ENCODE measurements at regions not wholly inside any gene's neighbourhood (a gene's known extent, or its start where the extent isn't known, plus 50 kb on each side); places are given as distances from the start of the nearest gene placed in this dataset.

- no peak for TF ChIP-seq POLR2A (IDR thresholded peaks at IDR 0.05)
- TF ChIP-seq, protein P1, sequence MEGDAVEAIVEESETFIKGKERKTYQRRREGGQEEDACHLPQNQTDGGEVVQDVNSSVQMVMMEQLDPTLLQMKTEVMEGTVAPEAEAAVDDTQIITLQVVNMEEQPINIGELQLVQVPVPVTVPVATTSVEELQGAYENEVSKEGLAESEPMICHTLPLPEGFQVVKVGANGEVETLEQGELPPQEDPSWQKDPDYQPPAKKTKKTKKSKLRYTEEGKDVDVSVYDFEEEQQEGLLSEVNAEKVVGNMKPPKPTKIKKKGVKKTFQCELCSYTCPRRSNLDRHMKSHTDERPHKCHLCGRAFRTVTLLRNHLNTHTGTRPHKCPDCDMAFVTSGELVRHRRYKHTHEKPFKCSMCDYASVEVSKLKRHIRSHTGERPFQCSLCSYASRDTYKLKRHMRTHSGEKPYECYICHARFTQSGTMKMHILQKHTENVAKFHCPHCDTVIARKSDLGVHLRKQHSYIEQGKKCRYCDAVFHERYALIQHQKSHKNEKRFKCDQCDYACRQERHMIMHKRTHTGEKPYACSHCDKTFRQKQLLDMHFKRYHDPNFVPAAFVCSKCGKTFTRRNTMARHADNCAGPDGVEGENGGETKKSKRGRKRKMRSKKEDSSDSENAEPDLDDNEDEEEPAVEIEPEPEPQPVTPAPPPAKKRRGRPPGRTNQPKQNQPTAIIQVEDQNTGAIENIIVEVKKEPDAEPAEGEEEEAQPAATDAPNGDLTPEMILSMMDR (IDR thresholded peaks at IDR 0.05), result no peak
Measured at GRCh38 chr21:28437061-28437460, 555.6 kb downstream of the LTN1 start.
